Effector memory CD4-positive, alpha-beta T cell (primary cell): ENCODE measurements at regions not wholly inside any gene's neighbourhood (a gene's known extent, or its start where the extent isn't known, plus 50 kb on each side); places are given as distances from the start of the nearest gene placed in this dataset.

Experiments
- DNase-seq, 3 donors: peaks; one replicate each; pipeline ENCODE4 v3.0.0-alpha.2; 2020
- H3K27ac ChIP-seq: 2 replicates; pipeline ENCODE4 v1.7.0; 2013; ENCODE audit warnings: mild to moderate bottlenecking, low read length, moderate library complexity; ENCODE audit not compliant: insufficient read depth, poor library complexity, severe bottlenecking
- H3K27me3 ChIP-seq: replicated peaks from 2 replicates; pipeline ENCODE4 v1.7.0; 2013; ENCODE audit warnings: mild to moderate bottlenecking, low read length; ENCODE audit not compliant: insufficient read depth, control insufficient read depth, poor library complexity, severe bottlenecking
- H3K36me3 ChIP-seq: 2 replicates; pipeline ENCODE4 v1.7.0; 2013; ENCODE audit warnings: mild to moderate bottlenecking, low read length, moderate library complexity; ENCODE audit not compliant: control insufficient read depth, insufficient read depth
- H3K4me1 ChIP-seq: 2 replicates; pipeline ENCODE4 v1.7.0; 2013; ENCODE audit warnings: low read length, mild to moderate bottlenecking; ENCODE audit not compliant: control insufficient read depth, insufficient read depth, poor library complexity, severe bottlenecking
- H3K4me3 ChIP-seq: 2 replicates; pipeline ENCODE4 v1.7.0; 2013; ENCODE audit warnings: low read length, low read depth, mild to moderate bottlenecking; ENCODE audit not compliant: insufficient read depth, poor library complexity, severe bottlenecking
- H3K9me3 ChIP-seq: 2 replicates; pipeline ENCODE4 v1.7.0; 2013; ENCODE audit warnings: mild to moderate bottlenecking, low read length, moderate library complexity; ENCODE audit not compliant: control insufficient read depth

GRCh38 chr6:44522871-44523270 lies 135.4 kb downstream of the CDC5L start:
- Histone ChIP-seq H3K27ac (no peak overlapping the region), H3K36me3 (no peaks in the 10 kb centered on the region), H3K27me3 (no peaks in the 10 kb centered on the region), H3K4me3 (no peak overlapping the region), H3K9me3 (no peaks in the 10 kb centered on the region), H3K4me1 (no peaks in the 10 kb centered on the region)
- DNase-seq: no peak

GRCh38 chr6:44524476-44525227 lies 137.1 kb downstream of the CDC5L start:
- H3K27me3 ChIP-seq: peaks cover 2% of the 10 kb centered on the region
- H3K4me1 ChIP-seq: no peaks in the 10 kb centered on the region
- H3K4me3 ChIP-seq: no peak overlapping the region
- no peaks in the 10 kb centered on the region for H3K9me3 ChIP-seq
- H3K36me3 ChIP-seq: no peaks in the 10 kb centered on the region
- no peak overlapping the region for H3K27ac ChIP-seq
- no peak for DNase-seq

GRCh38 chr6:44525761-44526351 lies 138.3 kb downstream of the CDC5L start:
- Histone ChIP-seq H3K4me1 (no peaks in the 10 kb centered on the region), H3K27ac (no peak overlapping the region), H3K4me3 (no peak overlapping the region), H3K27me3 (peaks cover 2% of the 10 kb centered on the region), H3K9me3 (no peaks in the 10 kb centered on the region), H3K36me3 (no peaks in the 10 kb centered on the region)
- no peak for DNase-seq

GRCh38 chr6:44527181-44527580 lies 139.7 kb downstream of the CDC5L start:
- Histone ChIP-seq H3K27ac (no peak overlapping the region), H3K4me1 (no peaks in the 10 kb centered on the region), H3K9me3 (no peaks in the 10 kb centered on the region), H3K4me3 (no peak overlapping the region), H3K36me3 (no peaks in the 10 kb centered on the region), H3K27me3 (peaks cover 2% of the 10 kb centered on the region)
- DNase-seq: no peak

- DNase-seq: no peak
- H3K4me3 ChIP-seq: no peak overlapping the region
- H3K9me3 ChIP-seq: no peaks in the 10 kb centered on the region
- H3K27me3 ChIP-seq: peaks cover 2% of the 10 kb centered on the region
- no peaks in the 10 kb centered on the region for H3K36me3 ChIP-seq
- no peak overlapping the region for H3K27ac ChIP-seq
- H3K4me1 ChIP-seq: no peaks in the 10 kb centered on the region
Observed at GRCh38 chr6:44527583-44528369, 140.3 kb downstream of the CDC5L start.

- peaks cover 2% of the 10 kb centered on the region for H3K27me3 ChIP-seq
- H3K4me3 ChIP-seq: no peak overlapping the region
- no peak overlapping the region for H3K27ac ChIP-seq
- no peaks in the 10 kb centered on the region for H3K9me3 ChIP-seq
- no peaks in the 10 kb centered on the region for H3K36me3 ChIP-seq
- DNase-seq: no peak
- H3K4me1 ChIP-seq: no peaks in the 10 kb centered on the region
Observed at GRCh38 chr6:44528370-44528644, 140.8 kb downstream of the CDC5L start.

GRCh38 chr6:44528716-44529115 lies 141.2 kb downstream of the CDC5L start:
- Histone ChIP-seq H3K36me3 (no peaks in the 10 kb centered on the region), H3K27ac (no peak overlapping the region), H3K27me3 (peaks cover 2% of the 10 kb centered on the region), H3K4me3 (no peak overlapping the region), H3K4me1 (no peaks in the 10 kb centered on the region), H3K9me3 (no peaks in the 10 kb centered on the region)
- no peak for DNase-seq

- no peak overlapping the region for H3K27ac ChIP-seq
Observed at GRCh38 chr6:44529146-44529905, 141.8 kb downstream of the CDC5L start.

GRCh38 chr6:44530209-44530909 lies 142.9 kb downstream of the CDC5L start:
- H3K36me3 ChIP-seq: no peaks in the 10 kb centered on the region
- no peak for DNase-seq
- no peak overlapping the region for H3K27ac ChIP-seq
- H3K4me1 ChIP-seq: no peaks in the 10 kb centered on the region
- H3K27me3 ChIP-seq: peaks cover 2% of the 10 kb centered on the region
- H3K4me3 ChIP-seq: no peak overlapping the region
- H3K9me3 ChIP-seq: no peaks in the 10 kb centered on the region

More at GRCh38 chr6:44529146-44529905, 141.8 kb downstream of the CDC5L start:
- Histone ChIP-seq H3K9me3 (no peaks in the 10 kb centered on the region), H3K27me3 (peaks cover 2% of the 10 kb centered on the region), H3K4me1 (no peaks in the 10 kb centered on the region), H3K4me3 (no peak overlapping the region), H3K36me3 (no peaks in the 10 kb centered on the region)
- DNase-seq: no peak
